ENCODE measurements at regions not wholly inside any gene's neighbourhood (a gene's known extent, or its start where the extent isn't known, plus 50 kb on each side); places are given as distances from the start of the nearest gene placed in this dataset.

- no peak overlapping the region for H3K4me3 ChIP-seq (ENCODE audit: low read length in 3 of 3)
- intact Hi-C loops (cut with DNase I), result no loop called here
- DNase-seq (no peak), FAIRE-seq (no peak)
- H3K27ac ChIP-seq (ENCODE audit: low read depth in 2 of 2, low read length in 2 of 2), result no peak overlapping the region
- H3K9me3 ChIP-seq (ENCODE audit: control insufficient read depth in 2 of 3, insufficient read depth in 1 of 3, low read length in 3 of 3), result no peaks in the 10 kb centered on the region
- no peak overlapping the region for H3K9ac ChIP-seq (ENCODE audit: low read length in 3 of 3)
- no peak for TF ChIP-seq CTCF (IDR thresholded peaks at IDR 0.05; ENCODE audit: borderline replicate concordance, extremely low read depth, insufficient read depth)
- no peaks in the 10 kb centered on the region for H3K27me3 ChIP-seq (ENCODE audit: control insufficient read depth, insufficient read depth, low read length)
- no peaks in the 10 kb centered on the region for H3K4me1 ChIP-seq (ENCODE audit: control insufficient read depth in 2 of 3, insufficient read depth in 2 of 3, low read depth in 1 of 3, low read length in 3 of 3)
- no peaks in the 10 kb centered on the region for H3K36me3 ChIP-seq (ENCODE audit: control insufficient read depth in 2 of 3, insufficient read depth in 3 of 3, low read length in 3 of 3)
Measured at GRCh38 chrX:85619962-85620361, 240.5 kb upstream of the POF1B start.

- intact Hi-C loops (cut with DNase I), result no loop called here
- DNase-seq (peak in 2 of 5 donors; percentile 9 to 19), FAIRE-seq (peak; percentile 42)
- Histone ChIP-seq H3K4me1 (ENCODE audit: control insufficient read depth in 2 of 3, insufficient read depth in 2 of 3, low read depth in 1 of 3, low read length in 3 of 3) (no peaks in the 10 kb centered on the region), H3K36me3 (ENCODE audit: control insufficient read depth in 2 of 3, insufficient read depth in 3 of 3, low read length in 3 of 3) (no peaks in the 10 kb centered on the region), H3K9ac (ENCODE audit: low read length in 3 of 3) (no peak overlapping the region), H3K4me3 (ENCODE audit: low read length in 3 of 3) (no peak overlapping the region), H3K9me3 (ENCODE audit: control insufficient read depth in 2 of 3, insufficient read depth in 1 of 3, low read length in 3 of 3) (no peaks in the 10 kb centered on the region), H3K27me3 (ENCODE audit: control insufficient read depth, insufficient read depth, low read length) (no peaks in the 10 kb centered on the region), H3K27ac (ENCODE audit: low read depth in 2 of 2, low read length in 2 of 2) (no peak overlapping the region)
- peak; percentile 4 for TF ChIP-seq CTCF (IDR thresholded peaks at IDR 0.05; ENCODE audit: borderline replicate concordance, extremely low read depth, insufficient read depth)
Measured at GRCh38 chrX:85611926-85612325, 232.5 kb upstream of the POF1B start.

- no peaks in the 10 kb centered on the region for H3K9me3 ChIP-seq (ENCODE audit: control insufficient read depth in 2 of 3, insufficient read depth in 1 of 3, low read length in 3 of 3)
- no peaks in the 10 kb centered on the region for H3K36me3 ChIP-seq (ENCODE audit: control insufficient read depth in 2 of 3, insufficient read depth in 3 of 3, low read length in 3 of 3)
- H3K4me1 ChIP-seq (ENCODE audit: control insufficient read depth in 2 of 3, insufficient read depth in 2 of 3, low read depth in 1 of 3, low read length in 3 of 3), result no peaks in the 10 kb centered on the region
- TF ChIP-seq CTCF (IDR thresholded peaks at IDR 0.05; ENCODE audit: borderline replicate concordance, extremely low read depth, insufficient read depth), result no peak
- intact Hi-C loops (cut with DNase I), result no loop called here
- FAIRE-seq (no peak), DNase-seq (no peak)
- no peak overlapping the region for H3K4me3 ChIP-seq (ENCODE audit: low read length in 3 of 3)
- H3K9ac ChIP-seq (ENCODE audit: low read length in 3 of 3), result no peak overlapping the region
- no peak overlapping the region for H3K27ac ChIP-seq (ENCODE audit: low read depth in 2 of 2, low read length in 2 of 2)
- no peaks in the 10 kb centered on the region for H3K27me3 ChIP-seq (ENCODE audit: control insufficient read depth, insufficient read depth, low read length)
Measured at GRCh38 chrX:85592980-85593379, 213.5 kb upstream of the POF1B start.

- intact Hi-C loops (cut with DNase I), result no loop called here
- no peaks in the 10 kb centered on the region for H3K36me3 ChIP-seq (ENCODE audit: control insufficient read depth in 2 of 3, insufficient read depth in 3 of 3, low read length in 3 of 3)
Measured at GRCh38 chrX:85591536-85591935, 212.1 kb upstream of the POF1B start.

More at GRCh38 chrX:85591536-85591935, 212.1 kb upstream of the POF1B start:
- H3K27me3 ChIP-seq (ENCODE audit: control insufficient read depth, insufficient read depth, low read length), result no peaks in the 10 kb centered on the region
- H3K9me3 ChIP-seq (ENCODE audit: control insufficient read depth in 2 of 3, insufficient read depth in 1 of 3, low read length in 3 of 3), result no peaks in the 10 kb centered on the region
- no peaks in the 10 kb centered on the region for H3K4me1 ChIP-seq (ENCODE audit: control insufficient read depth in 2 of 3, insufficient read depth in 2 of 3, low read depth in 1 of 3, low read length in 3 of 3)
- no peak overlapping the region for H3K9ac ChIP-seq (ENCODE audit: low read length in 3 of 3)
- H3K4me3 ChIP-seq (ENCODE audit: low read length in 3 of 3), result no peak overlapping the region
- FAIRE-seq, result no peak
- no peak for DNase-seq
- no peak for TF ChIP-seq CTCF (IDR thresholded peaks at IDR 0.05; ENCODE audit: borderline replicate concordance, extremely low read depth, insufficient read depth)
- H3K27ac ChIP-seq (ENCODE audit: low read depth in 2 of 2, low read length in 2 of 2), result no peak overlapping the region

Data from kidney (tissue), 13 donors.